Heart left ventricle (tissue), 13 donors: ENCODE measurements at regions not wholly inside any gene's neighbourhood (a gene's known extent, or its start where the extent isn't known, plus 50 kb on each side); places are given as distances from the start of the nearest gene placed in this dataset.

ENCODE experiments used
- CTCF ChIP-seq, 12 donors: fragments of 200-600 bp; sonication (generic) in 4 of 12; IDR thresholded peaks; one replicate each; pipeline versions ENCODE4 v1.5.0 to v1.8.0; 2018 to 2022; ENCODE audit warnings: antibody characterized with exemption in 12 of 12, mild to moderate bottlenecking in 5 of 12
- POLR2A ChIP-seq, 2 donors: fragments of 450-650 bp; IDR thresholded peaks; one replicate each; pipeline ENCODE4 v1.6.1; 2017; ENCODE audit warnings: antibody characterized with exemption in 2 of 2, mild to moderate bottlenecking in 2 of 2, moderate library complexity in 2 of 2
- donor health status: ischemic (EF 13 %, LVEDD 7.1; RV severe dilation, severe dysfunction).
- donor health status: DM: no; HTN: yes; CAD: no.
- donor health status: DM: no; HTN: no; CAD: no.
- donor health status: ischemic (EF 25% LVEDD 6.9; RV normal size, moderate dysfunction).
- donor health status: ischemic (EF 25% LVEDD 5.7; RV mildly dilated, moderate dysfunction).
- donor health status: ischemic (EF 35%, LVEDD 5.7; RV mildly dilated, moderate dysfunction).
- donor health status: nonischemic (EF 11% LVEDD 7.7; RV severe dilation, severe dysfunction).
- donor health status: DM: yes; HTN: yes; CAD: no.
- donor health status: PGD.
- donor health status: ischemic (EF 29% LVEDD 5.4; RV normal size, mild dysfunction).
- donor health status: nonischemic (EF 23%, LVEDD 6.1; RV moderate dilation, normal function).

DNA sequence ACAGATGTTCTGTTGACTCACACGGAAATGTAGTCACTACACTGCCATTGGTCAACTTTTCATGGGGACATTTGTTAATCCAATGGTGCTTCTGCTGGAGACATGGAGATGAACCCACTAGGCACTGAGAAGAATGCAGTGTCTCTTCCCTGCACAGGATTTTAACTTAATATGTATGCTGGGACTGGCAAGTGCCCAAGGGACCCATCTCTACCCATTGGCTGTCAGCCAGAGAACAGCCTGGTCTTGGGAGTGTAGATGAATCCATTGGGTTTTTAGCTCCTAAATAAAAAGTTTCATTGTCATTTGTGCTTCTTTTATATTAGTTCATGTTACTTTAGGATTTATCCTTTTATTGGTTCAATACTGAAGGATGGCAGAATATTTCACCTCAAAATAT lies 195.8 kb upstream of the CDH6 start:
- TF ChIP-seq CTCF (IDR thresholded peaks at IDR 0.05) (no peak), POLR2A (IDR thresholded peaks at IDR 0.05) (no peak)
